ENCODE measurements at regions not wholly inside any gene's neighbourhood (a gene's known extent, or its start where the extent isn't known, plus 50 kb on each side); places are given as distances from the start of the nearest gene placed in this dataset.

DNA sequence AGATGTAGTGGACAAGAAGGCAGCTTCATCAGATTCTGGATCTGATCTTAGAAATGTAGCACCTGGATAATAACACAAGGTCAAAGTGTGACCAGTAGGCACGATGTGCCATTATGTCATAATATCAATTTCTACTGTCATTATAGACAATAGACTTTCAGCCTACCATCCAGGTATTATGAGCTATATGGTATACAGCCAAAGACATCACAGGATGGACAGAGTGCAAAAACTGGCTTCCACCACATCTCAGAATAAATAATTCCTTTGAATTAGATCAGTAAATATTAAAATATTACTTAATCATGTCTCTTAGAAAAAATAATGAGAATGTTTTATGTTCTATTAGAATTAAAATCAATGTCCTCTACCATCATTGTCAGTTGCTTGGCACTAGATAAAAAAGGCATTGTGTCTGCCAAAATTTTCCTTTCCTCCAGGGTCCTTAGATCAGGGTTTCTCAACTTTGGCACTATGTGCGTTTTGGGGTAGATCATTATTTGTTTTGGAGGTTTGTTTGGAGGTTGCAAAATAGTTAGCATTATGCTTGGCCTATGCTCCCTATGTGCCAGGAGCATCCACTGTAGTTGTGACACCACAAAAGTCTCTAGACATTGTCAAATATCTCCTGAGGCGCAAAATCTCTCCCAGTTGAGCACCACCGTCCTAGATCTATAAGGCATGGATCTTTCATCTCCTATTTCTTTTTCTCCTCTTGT, 86.7 kb upstream of the NRIP1 start:
- no peak for DNase-seq (ENCODE audit: low spot score)

DNA sequence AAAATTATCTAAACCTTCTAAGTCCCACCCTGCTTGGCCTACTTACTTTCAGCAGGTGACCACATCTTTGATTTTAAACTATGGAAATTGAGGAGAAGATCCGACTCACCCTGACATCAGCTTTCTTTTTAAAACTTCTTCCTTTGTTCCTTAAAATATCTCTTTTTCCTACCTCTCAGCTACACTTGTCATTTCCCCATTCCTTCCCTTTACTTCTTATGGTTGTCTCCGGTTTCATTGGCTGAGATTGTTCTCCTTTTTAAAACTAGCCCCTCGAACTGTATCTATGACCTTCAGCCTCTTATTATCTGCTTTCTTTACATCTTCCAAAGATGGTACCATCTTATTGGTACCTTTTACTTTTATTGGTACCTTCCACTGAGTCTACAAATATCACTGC, 87.8 kb upstream of the NRIP1 start:
- no peak for DNase-seq (ENCODE audit: low spot score)

DNA sequence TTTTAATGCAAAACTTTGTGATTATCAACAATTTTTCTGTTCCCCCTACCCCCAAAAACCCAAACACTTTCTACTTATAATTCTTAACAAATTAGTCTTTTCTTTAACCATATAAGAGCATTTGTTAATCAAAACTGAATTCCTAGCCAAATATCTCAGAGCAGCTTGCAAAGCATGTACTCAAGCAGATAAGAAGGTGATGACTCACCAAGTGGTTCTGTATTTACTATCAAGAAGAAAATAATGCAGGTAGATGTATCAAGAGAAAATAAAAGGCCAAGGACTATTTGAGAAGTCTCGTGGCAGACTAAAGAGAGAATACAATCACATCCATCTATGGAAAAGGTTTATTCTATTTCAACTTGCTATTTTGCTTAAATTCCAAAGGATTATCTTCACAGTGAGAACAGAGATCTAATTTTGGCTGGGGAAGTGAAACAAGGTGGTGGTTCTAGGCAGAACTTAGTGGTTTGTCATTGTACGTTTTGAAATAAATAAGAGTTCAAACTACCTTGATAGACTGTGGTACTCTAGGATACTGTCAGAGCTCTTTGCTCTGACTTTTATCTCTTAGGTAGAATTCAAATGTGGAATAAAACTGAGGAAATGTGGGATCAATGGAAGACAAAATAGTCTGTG, 94.7 kb upstream of the NRIP1 start:
- DNase-seq (ENCODE audit: low spot score): no peak

DNA sequence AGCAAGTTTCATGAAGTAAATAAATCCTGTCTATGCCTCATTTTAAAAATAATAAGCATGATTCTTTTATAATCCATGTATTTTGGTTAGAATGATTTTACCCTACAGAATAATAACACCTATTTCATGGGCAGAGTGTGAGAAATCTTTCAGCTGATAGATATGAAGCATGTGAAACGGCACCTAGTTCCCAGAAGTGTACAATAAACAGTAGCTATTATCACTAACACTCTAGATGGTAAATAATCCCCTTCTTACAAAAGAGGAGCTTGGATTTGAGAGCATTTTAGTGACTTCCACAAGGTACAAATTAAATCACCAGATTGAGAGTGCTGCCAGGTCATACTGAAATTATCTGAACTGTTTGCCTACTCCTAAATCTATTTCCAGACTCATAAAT, 95.3 kb upstream of the NRIP1 start:
- no peak for DNase-seq (ENCODE audit: low spot score)

DNA sequence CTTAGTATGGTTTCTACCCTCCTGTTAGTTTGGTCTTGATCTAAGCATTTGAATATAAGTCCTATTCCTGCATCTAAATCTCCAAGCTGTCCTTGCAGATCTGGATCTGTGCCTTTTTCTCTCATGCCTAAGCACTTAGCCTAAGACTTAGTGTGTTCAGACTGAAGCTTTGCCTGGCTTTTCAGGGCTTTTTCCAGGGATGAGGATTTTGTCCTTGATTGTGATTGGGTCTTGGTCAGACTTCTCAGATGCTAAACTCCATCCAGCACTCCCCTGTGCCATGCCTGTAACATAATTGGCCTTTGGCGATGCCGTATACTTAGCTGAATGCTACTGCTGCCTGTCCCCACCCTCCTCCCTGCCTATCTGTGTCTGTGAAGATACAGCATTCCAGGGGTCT, 98.1 kb upstream of the NRIP1 start:
- no peak for DNase-seq (ENCODE audit: low spot score)

DNA sequence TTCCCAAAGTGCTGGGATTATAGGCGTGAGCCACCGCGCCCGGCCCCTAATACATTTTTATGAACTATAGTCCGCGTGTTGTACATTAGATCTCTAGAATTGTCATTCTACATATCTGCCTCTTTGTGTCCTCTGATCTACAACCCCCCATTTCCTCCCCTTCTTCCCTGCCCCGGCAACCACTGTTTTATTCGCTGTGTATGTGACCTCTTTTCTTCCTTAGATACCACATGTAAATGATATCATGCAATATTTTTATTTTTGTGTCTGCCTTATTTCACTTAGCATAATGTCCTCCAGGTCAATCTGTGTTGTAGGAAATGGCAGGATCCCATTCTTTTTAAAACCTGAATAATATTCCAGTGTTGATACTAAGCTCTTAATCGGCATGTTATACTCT, 99.5 kb upstream of the NRIP1 start:
- DNase-seq (ENCODE audit: low spot score): no peak

DNA sequence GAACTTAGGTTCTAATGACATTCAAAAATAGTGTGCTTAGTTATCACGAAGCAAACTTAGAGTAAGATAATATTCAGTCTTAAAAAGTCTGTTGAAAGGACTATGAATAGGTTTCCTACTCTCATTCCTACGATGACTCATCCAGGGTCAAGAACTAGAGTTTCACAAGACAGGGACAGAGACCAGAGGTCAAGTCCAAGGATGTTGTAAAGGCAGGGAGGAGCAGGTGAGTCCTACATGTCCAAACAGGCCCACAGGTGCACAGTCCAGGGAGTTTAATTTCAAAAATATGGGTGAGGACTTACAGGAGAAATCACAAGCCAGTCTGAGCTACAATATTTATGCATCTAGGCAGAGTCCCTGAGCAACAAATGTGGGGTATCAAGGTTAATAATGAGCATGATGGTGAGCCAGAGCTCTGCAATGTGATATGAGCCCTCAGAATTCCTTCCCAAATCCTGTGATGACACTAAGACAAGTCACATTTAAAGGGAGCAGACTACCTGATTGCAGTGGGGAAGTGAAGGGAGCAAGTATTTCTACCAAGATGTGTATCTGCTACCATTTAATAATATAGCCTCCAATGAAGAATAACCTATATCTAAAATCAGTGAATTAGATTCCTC, 100.0 kb upstream of the NRIP1 start:
- DNase-seq (ENCODE audit: low spot score): no peak

DNA sequence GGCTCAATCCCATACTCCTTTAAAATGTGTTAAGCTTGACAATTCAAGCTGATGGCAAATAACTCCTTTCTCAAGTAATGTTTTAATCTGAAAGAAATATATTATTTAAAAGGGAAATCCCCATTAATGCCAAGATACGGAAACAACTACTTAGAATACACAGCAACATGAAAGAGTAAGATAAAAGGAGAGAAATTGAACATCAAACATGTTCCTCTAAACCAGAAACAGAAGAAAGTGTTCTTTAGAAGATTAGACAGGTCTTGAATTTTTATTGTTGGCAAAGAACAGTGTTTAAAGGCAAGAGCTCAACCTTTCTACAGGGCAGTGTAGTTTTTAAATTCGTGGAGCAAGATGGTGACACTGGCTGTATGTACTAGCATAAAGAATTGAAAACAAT, 105.8 kb upstream of the NRIP1 start:
- DNase-seq (ENCODE audit: low spot score): no peak

DNA sequence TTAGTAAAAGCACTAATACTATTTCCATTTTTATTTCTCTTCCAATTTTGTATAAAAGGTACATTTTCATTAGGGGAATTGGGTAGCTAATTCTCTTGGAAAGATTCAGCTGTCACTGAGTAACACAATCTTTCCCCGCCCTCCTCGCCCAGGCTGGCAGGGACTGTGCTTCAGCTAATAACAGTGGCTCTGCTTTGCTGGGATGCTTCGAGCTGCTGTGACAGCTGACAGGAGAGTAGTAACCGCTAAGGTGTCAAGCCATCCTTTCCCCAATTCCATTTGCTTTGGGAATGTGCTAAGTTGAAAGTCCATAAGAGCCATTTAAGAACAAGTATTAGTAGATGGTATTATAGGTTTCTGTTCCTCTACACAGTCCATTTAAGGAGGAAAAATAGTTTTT, 106.7 kb upstream of the NRIP1 start:
- DNase-seq (ENCODE audit: low spot score): no peak

DNA sequence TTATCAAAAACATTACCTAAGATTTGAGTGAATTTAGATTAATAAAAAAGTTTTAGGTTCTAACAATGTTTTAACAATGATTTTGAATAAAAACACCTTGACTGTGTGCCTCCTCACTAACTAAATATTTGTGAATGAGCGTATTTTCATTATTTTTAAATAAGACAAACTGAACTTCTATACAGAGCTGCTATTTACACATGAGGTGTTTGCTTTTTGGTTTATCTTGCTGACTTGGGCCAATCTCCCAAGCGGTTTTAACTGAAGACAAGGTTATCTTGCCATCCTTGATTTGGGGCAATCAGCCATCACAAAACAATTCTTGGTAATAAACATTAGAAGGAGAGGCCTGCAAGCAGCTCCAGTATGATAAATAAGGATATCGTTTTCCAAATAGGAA, 108.2 kb upstream of the NRIP1 start:
- DNase-seq (ENCODE audit: low spot score): no peak

DNA sequence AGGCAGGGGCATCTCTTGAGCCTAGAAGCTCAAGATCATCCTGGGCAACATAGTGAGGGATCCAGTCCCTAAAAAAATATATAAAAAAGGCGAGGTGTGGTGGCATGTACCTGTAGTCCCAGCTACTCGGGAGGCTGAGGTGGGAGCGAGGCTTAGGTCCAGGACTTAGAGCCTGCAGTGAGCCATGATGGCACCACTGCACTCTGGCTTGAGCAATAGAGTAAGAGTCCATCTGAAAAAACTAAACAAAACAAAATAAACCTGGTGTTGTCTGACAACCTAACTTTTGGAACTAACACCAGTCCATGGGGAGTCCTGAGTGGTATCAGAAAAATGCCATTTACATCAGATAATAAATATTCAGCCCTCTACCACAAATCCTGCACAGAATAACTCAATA, 110.1 kb upstream of the NRIP1 start:
- no peak for DNase-seq (ENCODE audit: low spot score)

DNA sequence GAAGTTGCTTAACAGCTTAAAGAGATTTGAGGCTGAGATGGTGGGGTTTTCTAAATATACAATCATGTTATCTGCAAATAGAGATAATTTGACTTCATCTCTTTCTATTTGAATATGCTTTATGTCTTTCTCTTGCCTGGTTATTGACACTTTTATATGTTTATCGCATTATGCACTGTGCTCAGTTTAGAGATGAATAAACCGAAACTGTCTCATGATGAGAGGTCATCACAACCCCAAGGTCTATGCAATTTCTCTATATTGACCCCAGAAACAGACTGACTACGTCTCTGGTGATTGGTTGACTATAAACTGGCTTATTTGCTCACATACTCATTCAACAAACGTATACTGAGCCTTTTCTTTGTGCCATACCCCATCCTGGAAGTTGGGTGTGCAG, 117.9 kb upstream of the NRIP1 start:
- DNase-seq (ENCODE audit: low spot score): no peak

DNA sequence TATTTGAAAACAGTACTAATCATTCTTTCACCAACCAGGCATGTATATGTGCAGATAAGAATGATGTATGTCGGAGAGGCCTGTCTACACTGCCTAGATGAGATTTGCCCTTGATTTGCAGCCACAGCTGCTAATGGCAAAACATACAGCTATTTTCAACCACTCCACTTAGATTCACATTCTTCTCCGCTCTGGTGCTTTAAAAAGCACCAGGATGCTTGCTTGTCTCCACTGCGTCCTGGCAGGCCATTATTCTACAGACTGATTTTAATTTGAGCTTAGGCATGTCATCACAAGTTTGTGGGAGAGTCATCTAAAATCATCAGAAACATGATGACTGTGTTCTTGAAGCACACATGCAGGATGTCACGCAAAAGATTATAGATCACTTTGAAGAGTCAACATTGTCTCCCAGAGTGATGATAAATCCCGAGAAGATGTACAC, 119.0 kb upstream of the NRIP1 start:
- DNase-seq (ENCODE audit: low spot score): no peak

DNA sequence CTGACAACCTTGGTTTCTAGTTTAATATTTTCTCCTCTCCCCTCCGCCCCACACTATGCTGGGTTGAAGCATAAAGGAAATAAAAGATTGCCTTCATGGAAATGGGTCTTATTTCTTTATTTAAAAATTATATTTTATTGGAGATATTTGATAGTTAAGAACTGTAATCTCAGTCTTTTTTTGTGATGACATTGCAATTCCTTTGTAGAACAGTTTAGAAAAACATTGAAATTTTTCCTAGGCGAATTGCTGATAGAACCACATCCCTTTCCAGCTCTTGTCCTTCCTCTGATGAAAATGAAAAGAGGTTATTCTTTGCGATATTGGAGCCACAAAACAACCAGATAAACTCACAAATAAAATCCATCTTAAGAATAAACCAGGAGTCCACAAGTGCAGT, 125.6 kb upstream of the NRIP1 start:
- DNase-seq (ENCODE audit: low spot score): no peak

DNA sequence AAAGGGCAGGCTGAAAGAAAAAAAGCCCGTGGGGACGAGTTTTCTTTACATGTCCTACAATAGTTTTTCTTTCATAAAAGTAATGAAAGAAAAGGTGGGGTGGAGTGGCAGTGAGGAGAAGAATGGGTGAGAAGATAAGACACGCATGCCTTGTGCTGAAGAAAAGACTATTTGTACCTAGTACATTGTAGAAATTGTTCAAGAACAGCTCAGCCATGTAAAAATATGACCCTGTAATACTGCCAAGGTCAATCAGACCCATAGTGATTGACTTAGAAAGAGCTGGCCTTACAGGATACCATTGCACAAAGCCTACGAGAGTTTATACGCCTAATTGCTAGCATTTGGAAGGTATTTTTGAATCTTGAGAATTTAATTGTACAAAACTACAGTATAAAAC, 126.0 kb upstream of the NRIP1 start:
- DNase-seq (ENCODE audit: low spot score): no peak

DNA sequence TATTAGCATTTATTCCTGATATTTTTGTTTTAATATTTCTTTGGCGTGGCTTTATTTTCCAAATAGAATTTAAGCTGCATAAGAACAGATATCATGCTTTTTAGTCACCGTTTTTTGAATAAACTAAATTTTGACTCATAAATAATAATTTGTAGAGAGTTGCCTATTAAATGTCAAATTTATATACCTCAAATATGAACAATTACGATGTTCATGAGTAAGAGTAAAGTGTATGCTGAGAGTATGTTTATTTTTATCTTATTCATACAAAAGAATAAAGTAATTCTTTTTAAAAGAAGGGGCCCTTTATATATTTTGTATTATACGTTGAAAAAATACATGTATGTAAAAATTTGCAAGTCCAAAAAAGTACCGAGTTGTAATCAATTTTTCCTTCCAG, 126.5 kb upstream of the NRIP1 start:
- no peak for DNase-seq (ENCODE audit: low spot score)

DNA sequence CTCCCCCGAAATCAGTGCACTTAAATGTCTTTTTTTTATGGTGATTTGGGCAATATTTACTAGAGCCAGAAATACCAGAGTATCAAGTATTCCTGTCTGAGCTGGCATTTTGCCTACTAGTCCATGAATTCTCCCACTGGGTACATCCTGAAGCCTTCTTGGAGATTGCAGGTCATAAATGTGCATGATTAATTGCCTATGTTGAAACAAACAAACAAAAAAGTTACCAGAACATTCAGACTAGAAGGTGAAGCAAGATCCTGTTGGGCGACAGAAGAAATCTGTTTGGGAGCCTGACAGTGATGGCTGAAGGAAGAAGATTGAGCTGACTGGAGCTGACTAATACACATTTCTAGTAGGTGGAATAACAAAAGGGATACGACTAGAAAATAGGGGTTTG, 127.4 kb upstream of the NRIP1 start:
- DNase-seq (ENCODE audit: low spot score): no peak

DNA sequence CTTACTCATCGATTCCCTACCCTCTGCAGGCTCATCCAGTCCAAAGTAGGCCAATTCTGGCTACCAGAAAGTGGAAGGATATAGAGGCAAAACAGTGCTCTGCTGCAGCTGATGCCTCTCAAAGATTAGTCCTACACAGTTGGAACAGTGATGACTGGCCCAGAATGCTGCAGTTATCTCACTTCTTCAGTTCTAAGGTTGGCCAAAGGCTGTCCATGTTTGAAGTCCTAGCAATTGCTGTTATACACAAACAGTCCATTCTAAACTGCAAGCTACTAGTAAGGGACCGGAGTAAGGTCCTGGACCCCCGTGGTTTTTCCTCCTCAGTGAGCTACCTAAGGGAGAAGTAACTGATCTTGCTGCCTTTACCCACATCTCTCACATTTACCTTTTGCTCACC, 129.1 kb upstream of the NRIP1 start:
- DNase-seq (ENCODE audit: low spot score): no peak

DNA sequence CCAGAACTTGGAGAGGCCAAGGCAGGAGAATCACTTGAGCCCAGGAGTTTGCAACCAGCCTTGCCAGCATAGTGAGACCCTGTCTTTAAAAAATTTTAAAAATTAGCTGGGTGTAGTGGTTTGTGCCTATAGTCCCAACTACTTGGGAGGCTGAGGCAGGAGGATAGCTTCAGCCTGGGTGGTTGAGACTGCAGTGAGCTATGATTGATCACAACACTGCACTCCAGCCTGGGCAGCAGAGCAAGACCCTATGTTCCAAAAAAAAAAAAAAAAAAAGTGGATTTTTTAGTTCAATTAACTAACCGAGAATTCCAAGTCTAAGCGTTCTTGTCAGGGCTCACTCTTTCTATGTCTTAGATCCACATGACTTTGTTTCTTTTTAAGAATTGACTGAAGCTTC, 130.3 kb upstream of the NRIP1 start:
- no peak for DNase-seq (ENCODE audit: low spot score)

DNA sequence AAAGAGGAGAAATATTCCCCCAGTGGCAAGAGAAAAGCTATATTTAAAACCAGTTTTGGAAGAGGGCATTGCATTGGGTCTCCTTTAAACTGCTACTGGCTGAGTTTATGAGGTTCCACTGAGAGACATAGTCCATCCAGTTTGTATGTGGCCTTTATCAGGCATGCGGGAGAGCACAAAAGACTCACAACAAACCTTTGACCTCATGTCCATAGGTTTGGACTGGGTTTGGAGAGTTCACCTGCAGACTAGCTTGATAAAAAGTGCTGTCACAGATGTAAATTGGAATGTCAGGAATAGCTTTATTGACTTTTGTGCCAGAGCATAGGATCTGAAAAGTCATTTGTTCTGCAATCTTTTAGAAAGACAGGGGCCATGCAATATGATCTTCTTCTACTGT, 131.0 kb upstream of the NRIP1 start:
- no peak for DNase-seq (ENCODE audit: low spot score)

DNA sequence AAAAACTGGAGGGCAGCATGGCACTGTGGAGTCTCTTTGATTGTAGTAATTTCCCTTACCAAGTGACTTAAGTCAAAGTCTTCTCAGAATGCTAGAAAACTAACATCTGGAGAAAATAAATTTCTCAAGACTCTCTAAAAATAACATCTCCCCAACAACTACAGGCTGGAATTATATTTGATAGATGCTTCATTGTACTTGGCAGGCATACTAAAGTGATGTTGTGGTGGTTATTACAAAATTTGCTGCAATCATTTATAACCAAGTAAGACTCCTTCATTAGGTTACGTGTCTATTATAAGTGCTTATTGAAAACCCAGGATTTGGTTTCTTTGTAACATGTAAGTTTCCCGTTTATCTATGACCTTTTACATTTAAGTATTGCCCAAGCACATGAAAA, 132.9 kb upstream of the NRIP1 start:
- no peak for DNase-seq (ENCODE audit: low spot score)

DNA sequence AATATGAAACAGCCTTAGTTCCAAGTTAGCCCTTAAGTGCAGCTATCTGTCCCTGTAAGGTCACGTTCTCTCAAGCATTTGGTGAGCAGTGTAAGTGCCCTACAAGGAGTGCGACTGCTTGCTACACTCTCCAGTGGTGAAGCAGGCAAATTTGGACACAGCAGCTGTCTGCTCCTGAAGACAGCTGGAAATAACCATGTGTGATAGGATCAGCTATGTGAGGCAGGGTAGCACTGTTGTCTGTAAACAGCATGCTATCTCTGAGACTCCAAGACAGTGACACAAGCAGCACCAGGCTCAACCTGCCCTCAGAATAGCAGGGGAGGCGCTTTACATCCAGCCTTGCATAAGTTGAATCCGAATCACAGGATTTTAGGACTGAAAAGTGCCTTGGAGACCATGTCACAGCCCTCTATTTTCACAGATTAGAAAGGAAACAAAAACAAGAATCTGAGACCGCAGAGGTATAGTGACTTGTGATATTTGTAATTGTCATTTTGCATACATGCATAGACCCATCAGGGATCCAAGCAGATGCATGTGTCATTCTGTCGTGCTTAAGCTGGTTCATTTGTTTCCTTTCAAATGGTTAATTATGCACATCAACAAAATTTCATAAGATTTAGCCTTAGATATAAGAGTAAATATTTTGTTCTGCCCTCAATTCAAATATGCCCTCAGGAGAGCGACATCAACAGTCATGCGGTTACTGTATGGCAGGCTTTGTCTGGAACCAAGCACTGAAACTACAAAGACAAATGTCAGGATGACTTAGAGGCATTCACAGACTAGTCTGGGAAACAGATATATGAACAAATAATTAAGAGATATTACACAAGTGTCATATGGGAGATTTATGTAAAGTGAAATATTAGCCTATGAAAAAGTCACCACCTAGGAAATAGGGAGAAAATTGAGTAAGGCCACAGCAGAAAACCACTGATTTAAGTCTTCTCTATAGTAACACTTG, 134.9 kb upstream of the NRIP1 start:
- no peak for DNase-seq (ENCODE audit: low spot score)

DNA sequence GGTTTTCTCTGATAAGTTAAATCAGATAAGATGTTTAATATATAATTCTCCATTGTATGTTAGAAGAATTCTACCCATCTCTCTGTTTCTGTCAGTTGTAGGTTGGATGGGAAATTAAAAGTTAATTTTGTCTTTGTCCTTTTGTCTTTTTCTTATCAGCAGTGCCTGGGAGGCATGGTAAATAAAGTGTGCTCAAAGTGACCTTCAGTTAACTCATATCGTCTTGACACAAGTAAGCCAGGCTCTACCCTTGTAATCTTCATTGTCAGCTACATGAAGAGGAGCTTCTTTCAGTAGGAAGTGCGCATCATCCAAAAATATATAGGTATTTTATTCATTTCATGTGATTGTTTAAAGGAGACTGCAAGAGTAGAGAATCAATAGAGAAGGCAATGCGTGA, 138.9 kb upstream of the NRIP1 start:
- no peak for DNase-seq (ENCODE audit: low spot score)

Data from AG20443 (cell line).